RWPE2 (cell line): ENCODE measurements at regions not wholly inside any gene's neighbourhood (a gene's known extent, or its start where the extent isn't known, plus 50 kb on each side); places are given as distances from the start of the nearest gene placed in this dataset.

Experiments used
- ATAC-seq: fragments of 200-7000 bp; cut with Tn5 transposase; 3 replicates; pipeline ENCODE4 v1.9.1; 2021; ENCODE audit warnings: low read depth
- DNase-seq: peaks from one replicate; pipeline ENCODE4 v3.0.0-alpha.2; 2020; ENCODE audit warnings: low spot score
- H3K27ac ChIP-seq: fragments of 450-650 bp; 2 replicates; pipeline ENCODE4 v1.5.1; 2017; ENCODE audit warnings: mild to moderate bottlenecking; ENCODE audit not compliant: poor library complexity, severe bottlenecking
- H3K27me3 ChIP-seq: fragments of 250-450 bp; sonication (Bioruptor Pico); 2 replicates; pipeline ENCODE4 v1.5.1; 2021; ENCODE audit warnings: mild to moderate bottlenecking, moderate library complexity; ENCODE audit not compliant: insufficient read depth, poor library complexity, severe bottlenecking
- H3K36me3 ChIP-seq: fragments of 250-450 bp; sonication (Bioruptor Pico); 2 replicates; pipeline ENCODE4 v1.5.1; 2020; ENCODE audit warnings: low read depth, mild to moderate bottlenecking, moderate library complexity
- H3K4me1 ChIP-seq: fragments of 250-450 bp; sonication (Bioruptor Pico); 2 replicates; pipeline ENCODE4 v1.5.1; 2021; ENCODE audit warnings: mild to moderate bottlenecking, moderate library complexity; ENCODE audit not compliant: insufficient read depth, poor library complexity, severe bottlenecking
- H3K4me3 ChIP-seq: fragments of 250-450 bp; sonication (Bioruptor Pico); 2 replicates; pipeline ENCODE4 v1.5.1; 2021; ENCODE audit warnings: mild to moderate bottlenecking, moderate library complexity; ENCODE audit not compliant: severe bottlenecking
- H3K9me3 ChIP-seq: fragments of 250-450 bp; sonication (Bioruptor Pico); 2 replicates; pipeline ENCODE4 v1.5.1; 2021; ENCODE audit warnings: mild to moderate bottlenecking, moderate library complexity; ENCODE audit not compliant: severe bottlenecking
- TF ChIP-seq, protein P1 (sequence below): fragments of 450-650 bp; IDR thresholded peaks from one replicate; pipeline ENCODE4 v1.5.1; 2017; ENCODE audit warnings: mild to moderate bottlenecking, moderate library complexity; ENCODE audit not compliant: poor library complexity, severe bottlenecking

- Histone ChIP-seq H3K27me3 (no peaks in the 10 kb centered on the region), H3K9me3 (no peaks in the 10 kb centered on the region), H3K27ac (no peak overlapping the region), H3K4me1 (no peaks in the 10 kb centered on the region), H3K36me3 (no peaks in the 10 kb centered on the region), H3K4me3 (no peak overlapping the region)
- DNase-seq: no peak
- ATAC-seq: no peak
- TF ChIP-seq, protein P1, sequence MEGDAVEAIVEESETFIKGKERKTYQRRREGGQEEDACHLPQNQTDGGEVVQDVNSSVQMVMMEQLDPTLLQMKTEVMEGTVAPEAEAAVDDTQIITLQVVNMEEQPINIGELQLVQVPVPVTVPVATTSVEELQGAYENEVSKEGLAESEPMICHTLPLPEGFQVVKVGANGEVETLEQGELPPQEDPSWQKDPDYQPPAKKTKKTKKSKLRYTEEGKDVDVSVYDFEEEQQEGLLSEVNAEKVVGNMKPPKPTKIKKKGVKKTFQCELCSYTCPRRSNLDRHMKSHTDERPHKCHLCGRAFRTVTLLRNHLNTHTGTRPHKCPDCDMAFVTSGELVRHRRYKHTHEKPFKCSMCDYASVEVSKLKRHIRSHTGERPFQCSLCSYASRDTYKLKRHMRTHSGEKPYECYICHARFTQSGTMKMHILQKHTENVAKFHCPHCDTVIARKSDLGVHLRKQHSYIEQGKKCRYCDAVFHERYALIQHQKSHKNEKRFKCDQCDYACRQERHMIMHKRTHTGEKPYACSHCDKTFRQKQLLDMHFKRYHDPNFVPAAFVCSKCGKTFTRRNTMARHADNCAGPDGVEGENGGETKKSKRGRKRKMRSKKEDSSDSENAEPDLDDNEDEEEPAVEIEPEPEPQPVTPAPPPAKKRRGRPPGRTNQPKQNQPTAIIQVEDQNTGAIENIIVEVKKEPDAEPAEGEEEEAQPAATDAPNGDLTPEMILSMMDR: no peak
These were observed 192.7 kb downstream of the BTG1 start for GRCh38 chr12:91952916-91953315.

GRCh38 chr12:91951571-91951970 is 194.1 kb downstream of the BTG1 start:
- Histone ChIP-seq H3K4me3 (no peak overlapping the region), H3K36me3 (no peaks in the 10 kb centered on the region), H3K4me1 (no peaks in the 10 kb centered on the region), H3K27me3 (no peaks in the 10 kb centered on the region), H3K9me3 (no peaks in the 10 kb centered on the region), H3K27ac (no peak overlapping the region)
- TF ChIP-seq, protein P1: no peak
- ATAC-seq (no peak), DNase-seq (no peak)

- TF ChIP-seq, protein P1: no peak
- H3K9me3 ChIP-seq: no peaks in the 10 kb centered on the region
- H3K4me3 ChIP-seq: no peak overlapping the region
- no peaks in the 10 kb centered on the region for H3K27me3 ChIP-seq
- no peak overlapping the region for H3K27ac ChIP-seq
- no peaks in the 10 kb centered on the region for H3K36me3 ChIP-seq
- no peak for ATAC-seq
- H3K4me1 ChIP-seq: no peaks in the 10 kb centered on the region
- DNase-seq: no peak
These were observed 197.1 kb downstream of the BTG1 start for GRCh38 chr12:91948504-91948903.

DNA sequence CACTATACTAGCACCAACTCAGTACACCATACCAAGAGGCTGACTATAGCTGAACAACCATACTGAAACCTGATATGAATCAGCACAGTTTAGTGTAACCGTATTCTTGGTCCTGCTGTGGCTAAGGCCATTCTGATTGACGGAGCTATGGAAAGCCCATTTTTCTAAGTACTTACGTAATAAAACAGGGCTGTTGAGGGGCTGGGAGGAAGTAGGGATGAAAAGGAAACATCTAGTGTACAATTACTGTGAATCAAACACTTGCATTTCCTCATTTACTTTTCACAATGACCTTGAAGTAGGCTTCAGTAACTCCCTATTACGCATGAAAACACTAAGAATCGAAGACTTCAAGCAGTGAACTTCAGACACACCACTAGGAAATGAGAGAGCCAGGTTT is 198.2 kb downstream of the BTG1 start:
- Histone ChIP-seq H3K27ac (no peak overlapping the region), H3K36me3 (no peaks in the 10 kb centered on the region), H3K9me3 (no peaks in the 10 kb centered on the region), H3K27me3 (no peaks in the 10 kb centered on the region), H3K4me3 (no peak overlapping the region), H3K4me1 (no peaks in the 10 kb centered on the region)
- no peak for DNase-seq
- ATAC-seq: no peak
- TF ChIP-seq, protein P1: no peak

DNA sequence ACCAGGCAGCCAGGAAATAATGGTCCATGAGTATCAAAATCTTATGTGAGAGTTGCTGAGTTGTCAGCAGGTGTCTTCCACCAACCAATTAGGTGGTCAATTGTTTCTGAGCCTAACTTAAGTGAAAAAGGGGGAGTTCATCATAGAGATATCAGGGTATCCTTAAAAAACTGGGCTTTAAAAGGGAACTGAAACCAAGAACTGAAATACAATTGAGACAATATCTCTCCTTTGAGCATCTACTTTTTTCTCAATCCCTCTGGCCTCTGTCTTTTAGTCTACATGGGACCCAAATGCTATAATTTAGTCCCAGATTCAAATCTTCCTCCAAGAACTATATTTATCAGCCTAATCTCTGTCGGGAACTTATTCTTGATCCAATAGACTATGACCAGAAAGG is 201.0 kb downstream of the BTG1 start:
- no peak overlapping the region for H3K27ac ChIP-seq
- no peak for ATAC-seq
- TF ChIP-seq, protein P1: no peak

More for the DNA sequence above, 201.0 kb downstream of the BTG1 start:
- H3K4me3 ChIP-seq: no peak overlapping the region
- no peaks in the 10 kb centered on the region for H3K9me3 ChIP-seq
- no peaks in the 10 kb centered on the region for H3K36me3 ChIP-seq
- DNase-seq: no peak
- H3K4me1 ChIP-seq: no peaks in the 10 kb centered on the region
- no peaks in the 10 kb centered on the region for H3K27me3 ChIP-seq
